GM12864 (cell line): ENCODE measurements at regions not wholly inside any gene's neighbourhood (a gene's known extent, or its start where the extent isn't known, plus 50 kb on each side); places are given as distances from the start of the nearest gene placed in this dataset.

Experiments
- DNase-seq: peaks from one replicate; pipeline ENCODE4 v3.0.0-alpha.2; 2011; ENCODE audit warnings: low read depth
- H3K4me3 ChIP-seq: 2 replicates; pipeline ENCODE4 v1.5.1; 2011; ENCODE audit warnings: mild to moderate bottlenecking, low read depth, low read length, control low read depth
- CTCF ChIP-seq: IDR thresholded peaks from 2 replicates; pipeline ENCODE4 v1.5.1; 2011; ENCODE audit warnings: low read depth, mild to moderate bottlenecking, moderate library complexity, low read length, control low read depth, inconsistent platforms; ENCODE audit errors: missing control alignments

GRCh38 chr2:41151746-41152145 is 699.9 kb upstream of the SLC8A1 start:
- H3K4me3 ChIP-seq: no peak overlapping the region
- DNase-seq: no peak
- TF ChIP-seq CTCF: no peak

GRCh38 chr2:41152318-41152717 is 700.4 kb upstream of the SLC8A1 start:
- no peak for DNase-seq
- TF ChIP-seq CTCF: no peak
- H3K4me3 ChIP-seq: no peak overlapping the region

GRCh38 chr2:41160439-41160838 is 708.5 kb upstream of the SLC8A1 start:
- TF ChIP-seq CTCF: no peak
- no peak for DNase-seq
- no peak overlapping the region for H3K4me3 ChIP-seq

GRCh38 chr2:41167014-41167413 is 715.1 kb upstream of the SLC8A1 start:
- H3K4me3 ChIP-seq: no peak overlapping the region
- DNase-seq: no peak

GRCh38 chr2:41169744-41170143 is 717.9 kb upstream of the SLC8A1 start:
- H3K4me3 ChIP-seq: no peak overlapping the region
- no peak for TF ChIP-seq CTCF
- no peak for DNase-seq

More at GRCh38 chr2:41167014-41167413, 715.1 kb upstream of the SLC8A1 start:
- TF ChIP-seq CTCF: no peak

GRCh38 chr2:41170589-41170988 is 718.7 kb upstream of the SLC8A1 start:
- H3K4me3 ChIP-seq: no peak overlapping the region
- no peak for TF ChIP-seq CTCF
- DNase-seq: no peak

- no peak for TF ChIP-seq CTCF
- no peak for DNase-seq
- no peak overlapping the region for H3K4me3 ChIP-seq
These were observed 728.5 kb upstream of the SLC8A1 start for GRCh38 chr2:41180387-41180786.
